ENCODE measurements at regions not wholly inside any gene's neighbourhood (a gene's known extent, or its start where the extent isn't known, plus 50 kb on each side); places are given as distances from the start of the nearest gene placed in this dataset.

- TF ChIP-seq EZH2 (IDR thresholded peaks at IDR 0.05; ENCODE audit: low read length, unreplicated experiment) (no peak), CTCF (conservative IDR thresholded peaks at IDR 0.05; ENCODE audit: low read depth, low read length) (no peak)
Measured at GRCh38 chr5:25349746-25350145, 705.0 kb upstream of the CDH10 start.
